ENCODE measurements at regions not wholly inside any gene's neighbourhood (a gene's known extent, or its start where the extent isn't known, plus 50 kb on each side); places are given as distances from the start of the nearest gene placed in this dataset.

- DNase-seq: no peak
Observed at GRCh38 chr5:3031733-3032378, 280.4 kb upstream of the IRX2 start.

DNA sequence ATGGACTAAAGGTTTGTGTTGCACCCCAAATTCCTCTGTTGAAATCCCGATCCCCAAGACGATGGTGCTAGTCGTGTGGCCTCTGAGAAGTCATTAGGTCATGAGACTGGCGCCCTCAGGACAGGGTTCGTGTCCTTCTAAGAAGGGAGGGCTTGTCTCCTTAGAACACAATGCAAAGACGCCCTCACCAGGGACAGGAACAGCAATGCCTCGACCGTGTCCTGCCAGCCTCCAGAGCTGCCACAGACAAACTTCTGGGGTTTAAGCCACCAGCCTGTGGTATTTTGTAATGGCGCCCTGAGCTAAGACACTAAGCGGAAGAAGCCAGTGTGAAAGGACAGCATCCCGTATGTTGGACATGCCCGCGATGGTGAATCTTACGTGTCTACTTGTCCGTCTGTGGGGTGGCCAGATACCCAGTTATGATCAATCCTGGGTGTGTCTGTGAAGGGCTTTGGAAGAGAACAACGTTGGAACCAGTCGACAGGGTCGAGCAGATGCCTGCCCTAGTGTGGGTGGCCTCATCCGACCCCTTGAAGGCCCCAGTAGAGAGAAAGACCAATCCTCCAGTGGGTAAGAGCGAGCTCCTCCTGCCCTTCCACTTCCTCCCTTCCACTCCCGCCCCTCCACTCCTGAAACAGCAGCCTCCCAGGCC, 279.2 kb upstream of the IRX2 start:
- no peak for DNase-seq

GRCh38 chr5:3029396-3029795, 277.9 kb upstream of the IRX2 start:
- no peak for DNase-seq

DNA sequence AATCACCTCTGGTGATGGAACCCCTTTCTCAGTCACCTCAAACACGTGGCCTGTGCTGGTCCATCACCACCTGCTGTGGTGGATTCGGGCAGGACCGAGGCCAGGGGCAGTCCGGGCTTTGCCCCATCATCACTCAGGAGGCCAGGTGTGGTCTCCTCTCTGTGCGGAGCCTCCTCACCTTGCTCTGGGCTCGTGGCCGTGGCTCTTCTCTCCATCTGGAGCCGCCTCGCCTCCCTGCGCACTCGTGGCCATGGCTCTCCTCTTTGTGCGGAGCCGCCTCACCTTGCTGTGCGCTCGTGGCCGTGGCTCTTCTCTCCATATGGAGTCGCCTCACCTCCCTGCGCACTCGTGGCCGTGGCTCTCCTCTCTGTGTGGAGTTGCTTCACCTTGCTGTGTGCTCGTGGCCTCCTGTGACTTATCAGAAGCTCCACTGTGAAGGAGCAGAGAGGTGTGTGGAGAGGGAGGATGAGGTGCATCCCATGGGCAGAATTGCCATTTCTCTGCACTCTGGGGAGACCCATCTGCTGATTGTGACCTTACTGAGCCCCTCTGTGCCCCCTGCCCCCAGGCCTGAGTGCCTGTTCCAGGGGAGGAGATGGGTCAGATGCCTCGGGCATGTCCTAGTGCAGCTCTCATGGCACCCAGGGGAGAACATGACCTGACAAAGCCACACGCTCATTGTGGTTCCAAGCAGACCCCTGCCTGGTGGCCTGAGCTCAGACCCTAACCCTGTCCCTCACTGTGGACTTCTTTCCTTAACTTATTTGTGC, 276.6 kb upstream of the IRX2 start:
- DNase-seq: no peak

GRCh38 chr5:3027185-3027865, 275.8 kb upstream of the IRX2 start:
- no peak for DNase-seq

- no peak for DNase-seq
Observed at GRCh38 chr5:3026651-3027050, 275.2 kb upstream of the IRX2 start.

DNA sequence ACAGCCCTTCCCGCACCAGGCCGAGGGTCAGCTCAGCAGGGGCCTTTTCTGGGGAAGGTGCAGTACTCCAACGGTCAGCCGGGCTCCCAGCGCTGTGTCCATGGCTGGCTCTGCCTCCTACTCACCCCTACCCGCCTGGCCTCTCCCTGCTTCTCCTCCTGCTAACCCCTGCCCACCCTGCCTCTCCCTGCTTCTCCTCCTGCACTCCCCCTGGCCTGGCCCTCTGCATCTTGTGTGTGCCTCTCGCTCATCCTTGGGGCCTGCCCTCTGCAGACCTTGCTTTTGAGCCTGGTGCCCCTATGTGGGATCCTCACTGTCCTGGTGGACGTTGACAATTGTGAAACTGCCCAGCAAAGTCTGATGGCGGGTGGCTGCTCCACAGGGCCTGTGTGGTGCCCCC, 274.6 kb upstream of the IRX2 start:
- DNase-seq: no peak

DNA sequence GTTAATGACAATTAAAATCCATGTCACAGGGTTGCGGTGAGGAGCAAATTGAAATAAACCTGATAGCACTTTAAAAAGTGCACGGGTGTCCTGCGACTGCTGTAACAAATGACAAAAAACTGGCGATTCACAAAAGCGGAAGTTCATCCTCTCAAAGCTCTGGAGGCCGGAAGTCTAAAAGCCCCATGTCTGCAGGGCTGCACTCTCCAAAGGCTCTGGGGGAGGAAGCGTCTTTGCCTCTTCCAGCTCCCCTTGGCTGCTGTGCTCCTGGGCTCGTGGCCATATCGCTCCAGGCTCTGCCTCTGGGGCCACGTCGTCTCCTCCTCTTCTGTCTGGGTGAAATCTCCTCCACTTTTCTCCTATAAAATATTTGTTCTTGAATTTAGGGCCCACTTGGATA, 273.9 kb upstream of the IRX2 start:
- peak; percentile 61 to 68 for DNase-seq

- DNase-seq: no peak
Observed at GRCh38 chr5:3024976-3025375, 273.5 kb upstream of the IRX2 start.

- DNase-seq: no peak
Observed at GRCh38 chr5:3024554-3024953, 273.1 kb upstream of the IRX2 start.

DNA sequence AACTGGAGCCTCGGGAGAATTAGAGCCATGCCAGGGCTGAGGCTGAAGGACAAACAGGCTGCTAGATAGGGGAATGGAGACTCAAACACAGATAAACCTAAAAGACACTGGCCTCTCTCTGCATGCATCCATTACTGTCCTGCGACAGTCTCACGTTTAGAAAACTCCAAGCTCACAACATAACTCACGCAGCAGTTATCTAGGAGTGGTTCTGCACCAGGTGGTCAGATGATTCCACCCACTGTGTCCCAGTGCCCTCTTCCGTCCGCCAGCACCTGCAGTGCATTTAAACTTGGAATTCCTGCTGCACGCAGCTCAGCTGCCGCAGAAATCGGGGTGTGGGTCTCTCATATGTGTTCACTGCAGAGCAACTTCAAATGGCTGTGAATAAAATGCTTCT, 272.6 kb upstream of the IRX2 start:
- DNase-seq: no peak

- DNase-seq: no peak
Observed at GRCh38 chr5:3023656-3024055, 272.2 kb upstream of the IRX2 start.

GRCh38 chr5:3022665-3023064, 271.2 kb upstream of the IRX2 start:
- no peak for DNase-seq

DNA sequence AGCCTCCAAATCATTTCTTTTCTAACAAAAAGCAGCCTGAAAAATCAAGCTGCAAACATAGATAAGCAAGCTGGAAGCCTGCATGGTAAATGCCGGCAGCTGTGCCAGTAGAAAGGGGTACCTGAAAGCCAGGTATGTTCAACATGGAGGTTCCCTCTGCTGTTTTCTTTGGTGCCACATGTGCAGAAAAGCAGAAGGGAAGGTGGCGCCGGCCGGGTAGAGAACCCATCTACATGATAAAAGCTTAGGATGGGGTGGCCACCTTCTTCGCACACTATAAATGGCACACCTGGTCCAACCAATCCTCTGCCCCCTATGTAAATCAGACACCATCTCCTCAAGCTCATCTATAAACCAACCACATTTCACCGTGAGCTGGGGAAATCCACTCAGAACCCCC, 268.9 kb upstream of the IRX2 start:
- no peak for DNase-seq

DNA sequence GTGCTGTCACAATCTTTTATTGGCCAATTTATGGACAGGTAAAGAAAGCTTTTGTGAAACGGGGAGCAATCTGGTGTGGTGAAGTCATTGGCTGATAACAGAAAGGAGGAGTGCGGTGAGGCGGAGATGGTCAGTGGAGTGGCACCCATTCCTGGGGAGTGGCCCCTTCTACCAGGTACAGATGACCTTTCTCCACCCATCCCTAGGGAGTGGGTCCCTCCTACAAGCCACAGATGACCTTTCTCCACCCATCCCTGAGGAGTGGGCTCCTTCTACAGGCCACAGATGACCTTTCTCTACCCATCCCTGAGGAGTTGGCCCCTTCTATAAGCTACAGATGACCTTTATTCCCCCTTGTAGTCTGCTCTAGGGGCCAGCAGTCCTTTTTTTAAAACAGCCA, 267.6 kb upstream of the IRX2 start:
- DNase-seq: no peak

DNA sequence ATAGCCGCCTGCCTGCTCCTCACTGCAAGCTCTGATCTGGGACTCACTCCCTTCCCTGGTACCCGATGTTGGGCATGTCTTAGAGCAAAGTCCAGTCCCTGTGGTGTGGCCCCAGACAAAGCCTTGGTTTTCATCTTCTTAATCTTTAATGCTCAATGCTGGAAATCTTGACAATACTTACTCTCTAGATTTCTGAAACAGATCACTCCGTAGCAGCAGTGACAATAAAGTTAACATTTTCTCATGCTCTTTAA, 260.2 kb upstream of the IRX2 start:
- no peak for DNase-seq

- no peak for DNase-seq
Observed at GRCh38 chr5:3010953-3011763, 259.7 kb upstream of the IRX2 start.

GRCh38 chr5:3010301-3010952, 258.9 kb upstream of the IRX2 start:
- no peak for DNase-seq

DNA sequence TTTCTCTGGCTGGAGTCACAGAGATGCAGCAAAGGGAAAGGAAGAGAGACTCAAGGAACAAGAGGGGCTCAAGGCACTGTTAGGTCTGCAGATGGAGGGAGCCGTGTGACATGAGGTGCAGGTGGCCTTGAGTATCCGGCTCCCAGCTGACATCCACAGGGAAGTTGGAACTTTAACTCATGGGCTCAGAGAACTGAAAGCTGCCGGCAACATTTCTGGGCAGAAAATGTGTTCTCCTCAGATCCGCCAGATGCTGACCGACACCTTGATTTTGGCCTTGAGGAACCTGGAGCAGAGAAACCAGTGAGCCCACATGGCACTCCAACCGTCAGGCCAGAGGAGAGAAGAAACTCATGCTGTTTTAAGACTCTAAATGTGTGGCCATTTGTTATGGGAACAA, 258.1 kb upstream of the IRX2 start:
- no peak for DNase-seq

DNA sequence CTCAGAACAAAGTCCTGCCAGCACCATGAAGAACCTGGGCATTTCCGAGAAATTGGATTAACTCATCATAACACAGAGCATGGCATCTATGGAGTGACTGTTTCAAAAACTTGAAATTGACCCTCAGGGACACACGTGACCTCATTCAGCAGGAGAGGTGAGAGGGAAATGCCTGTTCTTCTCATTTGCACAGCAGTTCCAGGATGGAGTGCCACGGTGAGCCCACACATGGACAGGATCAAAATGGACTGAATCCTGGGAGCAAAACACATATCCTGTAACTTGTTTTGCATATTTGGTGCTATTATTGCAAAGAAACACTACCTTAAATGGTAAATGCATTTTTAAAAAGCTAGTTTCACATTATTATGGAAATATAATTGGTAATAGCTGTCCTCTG, 256.1 kb upstream of the IRX2 start:
- no peak for DNase-seq

- no peak for DNase-seq
Observed at GRCh38 chr5:3006961-3007551, 255.6 kb upstream of the IRX2 start.

- DNase-seq: no peak
Observed at GRCh38 chr5:3006526-3006925, 255.0 kb upstream of the IRX2 start.

Measured in Kasumi-1 (cell line).